ENCODE measurements at regions not wholly inside any gene's neighbourhood (a gene's known extent, or its start where the extent isn't known, plus 50 kb on each side); places are given as distances from the start of the nearest gene placed in this dataset.
"Not testable (repeated sequence)": the region's sequence is repeated elsewhere in the genome, so short reads cannot be mapped to it uniquely, and the experiment has no call there.

- Histone ChIP-seq H3K4me1 (ENCODE audit: low read depth) (no peaks in the 10 kb centered on the region), H3K9me3 (ENCODE audit: low read depth) (no peaks in the 10 kb centered on the region), H3K27me3 (no peaks in the 10 kb centered on the region), H3K36me3 (no peaks in the 10 kb centered on the region), H3K4me3 (no peak overlapping the region), H3K27ac (no peak overlapping the region)
- TF ChIP-seq CTCF (IDR thresholded peaks at IDR 0.05; ENCODE audit: low read depth, low read length) = no peak
- no peak for DNase-seq (ENCODE audit: low read depth in 1 of 2, low spot score in 1 of 2)
Measured at GRCh38 chr1:183753464-183753891, 51.4 kb upstream of the RGL1 start.

GRCh38 chr1:183744132-183744913 lies 60.6 kb upstream of the RGL1 start:
- TF ChIP-seq CTCF (IDR thresholded peaks at IDR 0.05; ENCODE audit: low read depth, low read length) = no peak
- Histone ChIP-seq H3K4me1 (ENCODE audit: low read depth) (no peaks in the 10 kb centered on the region), H3K27me3 (no peaks in the 10 kb centered on the region), H3K9me3 (ENCODE audit: low read depth) (no peaks in the 10 kb centered on the region), H3K27ac (no peak overlapping the region), H3K4me3 (no peak overlapping the region), H3K36me3 (peaks cover 3% of the 10 kb centered on the region)
- DNase-seq (ENCODE audit: low read depth in 1 of 2, low spot score in 1 of 2) = no peak

- H3K36me3 ChIP-seq = peaks cover 3% of the 10 kb centered on the region
- TF ChIP-seq CTCF (IDR thresholded peaks at IDR 0.05; ENCODE audit: low read depth, low read length) = no peak
- no peaks in the 10 kb centered on the region for H3K9me3 ChIP-seq (ENCODE audit: low read depth)
- no peak overlapping the region for H3K27ac ChIP-seq
- DNase-seq (ENCODE audit: low read depth in 1 of 2, low spot score in 1 of 2) = no peak
- H3K4me1 ChIP-seq (ENCODE audit: low read depth) = no peaks in the 10 kb centered on the region
- no peaks in the 10 kb centered on the region for H3K27me3 ChIP-seq
- H3K4me3 ChIP-seq = no peak overlapping the region
Measured at GRCh38 chr1:183742355-183742754, 62.6 kb upstream of the RGL1 start.

GRCh38 chr1:183739741-183740271 lies 65.1 kb upstream of the RGL1 start:
- Histone ChIP-seq H3K36me3 (peaks cover 3% of the 10 kb centered on the region), H3K27me3 (no peaks in the 10 kb centered on the region), H3K9me3 (ENCODE audit: low read depth) (no peaks in the 10 kb centered on the region), H3K4me1 (ENCODE audit: low read depth) (peaks cover 24% of the 10 kb centered on the region), H3K4me3 (no peak overlapping the region), H3K27ac (no peak overlapping the region)
- DNase-seq (ENCODE audit: low read depth in 1 of 2, low spot score in 1 of 2) = no peak
- no peak for TF ChIP-seq CTCF (IDR thresholded peaks at IDR 0.05; ENCODE audit: low read depth, low read length)

- Histone ChIP-seq H3K36me3 (peaks cover 3% of the 10 kb centered on the region), H3K27ac (no peak overlapping the region), H3K4me3 (no peak overlapping the region), H3K4me1 (ENCODE audit: low read depth) (peaks cover 31% of the 10 kb centered on the region), H3K27me3 (no peaks in the 10 kb centered on the region), H3K9me3 (ENCODE audit: low read depth) (no peaks in the 10 kb centered on the region)
- TF ChIP-seq CTCF (IDR thresholded peaks at IDR 0.05; ENCODE audit: low read depth, low read length) = no peak
- no peak for DNase-seq (ENCODE audit: low read depth in 1 of 2, low spot score in 1 of 2)
Measured at GRCh38 chr1:183739082-183739481, 65.8 kb upstream of the RGL1 start.

- H3K4me1 ChIP-seq (ENCODE audit: low read depth) = peaks cover 38% of the 10 kb centered on the region
- not testable (repeated sequence) for DNase-seq (ENCODE audit: low read depth in 1 of 2, low spot score in 1 of 2); H3K27ac ChIP-seq; H3K4me3 ChIP-seq; H3K36me3 ChIP-seq; H3K9me3 ChIP-seq (ENCODE audit: low read depth); H3K27me3 ChIP-seq
Measured at GRCh38 chr1:183737916-183738315, 67.0 kb upstream of the RGL1 start.

All from cardiac muscle cell (in vitro differentiated cells and primary cell).